ENCODE measurements at regions not wholly inside any gene's neighbourhood (a gene's known extent, or its start where the extent isn't known, plus 50 kb on each side); places are given as distances from the start of the nearest gene placed in this dataset.

DNA sequence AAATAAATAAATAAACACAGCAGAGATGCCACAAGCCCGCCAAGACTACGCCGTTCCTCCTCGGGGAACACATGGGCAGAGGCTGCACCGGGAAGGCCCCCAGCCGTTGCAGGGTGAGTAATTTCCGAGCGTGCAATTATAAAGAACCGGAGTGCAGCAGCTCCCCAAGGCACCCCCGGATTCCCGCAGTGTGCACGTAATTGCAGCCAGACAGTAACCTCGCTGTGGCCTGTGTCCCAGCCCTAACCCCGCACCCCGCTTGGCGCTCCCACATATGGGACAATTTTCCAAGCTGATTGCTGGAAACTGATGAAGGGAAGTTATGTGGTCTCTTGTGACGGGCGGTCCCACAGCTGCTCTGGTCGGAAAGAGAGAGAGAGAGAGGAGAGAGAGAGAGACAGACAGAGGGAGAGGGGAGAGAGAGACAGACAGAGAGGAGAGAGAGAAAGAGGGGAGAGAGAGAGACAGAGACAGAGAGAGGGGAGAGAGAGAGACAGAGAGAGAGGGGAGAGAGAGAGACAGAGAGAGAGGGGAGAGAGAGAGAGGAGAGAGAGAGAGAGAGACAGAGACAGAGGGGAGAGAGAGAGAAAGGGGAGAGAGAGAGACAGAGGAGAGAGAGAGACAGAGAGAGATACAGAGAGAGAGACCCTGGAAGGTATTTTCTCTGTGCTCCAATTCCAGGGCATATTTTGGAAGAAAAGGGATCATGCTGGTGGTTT lies 275.4 kb downstream of the SHOX start:
- Histone ChIP-seq H3K36me3 (ENCODE audit: insufficient read depth) (no peaks in the 10 kb centered on the region), H3F3A (replicated peaks; ENCODE audit: low read depth) (no peaks in the 10 kb centered on the region), H3K79me2 (replicated peaks; ENCODE audit: insufficient read depth) (no peaks in the 10 kb centered on the region), H3K4me2 (no peak overlapping the region), H2AFZ (no peak overlapping the region), H3K27me3 (ENCODE audit: insufficient read depth) (no peaks in the 10 kb centered on the region), H4K20me1 (replicated peaks; ENCODE audit: insufficient read depth) (no peaks in the 10 kb centered on the region), H3K27ac (ENCODE audit: low read depth) (no peak overlapping the region), H3K9me2 (ENCODE audit: insufficient read depth) (no peaks in the 10 kb centered on the region), H3K4me3 (no peak overlapping the region), H3K4me1 (ENCODE audit: insufficient read depth) (no peaks in the 10 kb centered on the region)
- DNase-seq (ENCODE audit: low spot score) (no peak), ATAC-seq (no peak)
- peaks cover 89% of the 10 kb centered on the region for H3K9me3 Mint-ChIP-seq
- H3K4me3 Mint-ChIP-seq = no peak overlapping the region
- H3K4me1 Mint-ChIP-seq = no peaks in the 10 kb centered on the region
- peaks cover 5% of the 10 kb centered on the region for H3K27me3 Mint-ChIP-seq (ENCODE audit: insufficient read depth, low read depth, poor library complexity)
- H3K27ac Mint-ChIP-seq = no peak overlapping the region
- TF ChIP-seq STAT1 (IDR thresholded peaks at IDR 0.05; ENCODE audit: unreplicated experiment) (no peak), JUNB (IDR thresholded peaks at IDR 0.05; ENCODE audit: unreplicated experiment) (no peak), POLR2AphosphoS5 (IDR thresholded peaks at IDR 0.05; ENCODE audit: low read depth) (no peak), EZH2phosphoT487 (IDR thresholded peaks at IDR 0.05; ENCODE audit: unreplicated experiment) (no peak), NANOG (IDR thresholded peaks at IDR 0.05; ENCODE audit: borderline replicate concordance) (no peak), CREB1 (CRISPR knock-in tag; IDR thresholded peaks at IDR 0.05; ENCODE audit: low read depth) (no peak), ZNF331 (CRISPR knock-in tag; IDR thresholded peaks at IDR 0.05; ENCODE audit: low read depth) (no peak), EZH2 (IDR thresholded peaks at IDR 0.05; ENCODE audit: low read depth, unreplicated experiment) (no peak), ZNF114 (CRISPR knock-in tag; IDR thresholded peaks at IDR 0.05) (no peak)
- TF ChIP-seq, protein P1, sequence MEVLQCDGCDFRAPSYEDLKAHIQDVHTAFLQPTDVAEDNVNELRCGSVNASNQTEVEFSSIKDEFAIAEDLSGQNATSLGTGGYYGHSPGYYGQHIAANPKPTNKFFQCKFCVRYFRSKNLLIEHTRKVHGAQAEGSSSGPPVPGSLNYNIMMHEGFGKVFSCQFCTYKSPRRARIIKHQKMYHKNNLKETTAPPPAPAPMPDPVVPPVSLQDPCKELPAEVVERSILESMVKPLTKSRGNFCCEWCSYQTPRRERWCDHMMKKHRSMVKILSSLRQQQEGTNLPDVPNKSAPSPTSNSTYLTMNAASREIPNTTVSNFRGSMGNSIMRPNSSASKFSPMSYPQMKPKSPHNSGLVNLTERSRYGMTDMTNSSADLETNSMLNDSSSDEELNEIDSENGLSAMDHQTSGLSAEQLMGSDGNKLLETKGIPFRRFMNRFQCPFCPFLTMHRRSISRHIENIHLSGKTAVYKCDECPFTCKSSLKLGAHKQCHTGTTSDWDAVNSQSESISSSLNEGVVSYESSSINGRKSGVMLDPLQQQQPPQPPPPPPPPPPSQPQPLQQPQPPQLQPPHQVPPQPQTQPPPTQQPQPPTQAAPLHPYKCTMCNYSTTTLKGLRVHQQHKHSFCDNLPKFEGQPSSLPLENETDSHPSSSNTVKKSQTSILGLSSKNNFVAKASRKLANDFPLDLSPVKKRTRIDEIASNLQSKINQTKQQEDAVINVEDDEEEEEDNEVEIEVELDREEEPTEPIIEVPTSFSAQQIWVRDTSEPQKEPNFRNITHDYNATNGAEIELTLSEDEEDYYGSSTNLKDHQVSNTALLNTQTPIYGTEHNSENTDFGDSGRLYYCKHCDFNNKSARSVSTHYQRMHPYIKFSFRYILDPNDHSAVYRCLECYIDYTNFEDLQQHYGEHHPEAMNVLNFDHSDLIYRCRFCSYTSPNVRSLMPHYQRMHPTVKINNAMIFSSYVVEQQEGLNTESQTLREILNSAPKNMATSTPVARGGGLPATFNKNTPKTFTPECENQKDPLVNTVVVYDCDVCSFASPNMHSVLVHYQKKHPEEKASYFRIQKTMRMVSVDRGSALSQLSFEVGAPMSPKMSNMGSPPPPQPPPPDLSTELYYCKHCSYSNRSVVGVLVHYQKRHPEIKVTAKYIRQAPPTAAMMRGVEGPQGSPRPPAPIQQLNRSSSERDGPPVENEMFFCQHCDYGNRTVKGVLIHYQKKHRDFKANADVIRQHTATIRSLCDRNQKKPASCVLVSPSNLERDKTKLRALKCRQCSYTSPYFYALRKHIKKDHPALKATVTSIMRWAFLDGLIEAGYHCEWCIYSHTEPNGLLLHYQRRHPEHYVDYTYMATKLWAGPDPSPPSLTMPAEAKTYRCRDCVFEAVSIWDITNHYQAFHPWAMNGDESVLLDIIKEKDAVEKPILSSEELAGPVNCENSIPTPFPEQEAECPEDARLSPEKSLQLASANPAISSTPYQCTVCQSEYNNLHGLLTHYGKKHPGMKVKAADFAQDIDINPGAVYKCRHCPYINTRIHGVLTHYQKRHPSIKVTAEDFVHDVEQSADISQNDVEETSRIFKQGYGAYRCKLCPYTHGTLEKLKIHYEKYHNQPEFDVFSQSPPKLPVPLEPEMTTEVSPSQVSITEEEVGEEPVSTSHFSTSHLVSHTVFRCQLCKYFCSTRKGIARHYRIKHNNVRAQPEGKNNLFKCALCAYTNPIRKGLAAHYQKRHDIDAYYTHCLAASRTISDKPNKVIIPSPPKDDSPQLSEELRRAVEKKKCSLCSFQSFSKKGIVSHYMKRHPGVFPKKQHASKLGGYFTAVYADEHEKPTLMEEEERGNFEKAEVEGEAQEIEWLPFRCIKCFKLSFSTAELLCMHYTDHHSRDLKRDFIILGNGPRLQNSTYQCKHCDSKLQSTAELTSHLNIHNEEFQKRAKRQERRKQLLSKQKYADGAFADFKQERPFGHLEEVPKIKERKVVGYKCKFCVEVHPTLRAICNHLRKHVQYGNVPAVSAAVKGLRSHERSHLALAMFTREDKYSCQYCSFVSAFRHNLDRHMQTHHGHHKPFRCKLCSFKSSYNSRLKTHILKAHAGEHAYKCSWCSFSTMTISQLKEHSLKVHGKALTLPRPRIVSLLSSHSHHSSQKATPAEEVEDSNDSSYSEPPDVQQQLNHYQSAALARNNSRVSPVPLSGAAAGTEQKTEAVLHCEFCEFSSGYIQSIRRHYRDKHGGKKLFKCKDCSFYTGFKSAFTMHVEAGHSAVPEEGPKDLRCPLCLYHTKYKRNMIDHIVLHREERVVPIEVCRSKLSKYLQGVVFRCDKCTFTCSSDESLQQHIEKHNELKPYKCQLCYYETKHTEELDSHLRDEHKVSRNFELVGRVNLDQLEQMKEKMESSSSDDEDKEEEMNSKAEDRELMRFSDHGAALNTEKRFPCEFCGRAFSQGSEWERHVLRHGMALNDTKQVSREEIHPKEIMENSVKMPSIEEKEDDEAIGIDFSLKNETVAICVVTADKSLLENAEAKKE (CRISPR knock-in tag; IDR thresholded peaks at IDR 0.05) = no peak
- TF ChIP-seq, protein P2, sequence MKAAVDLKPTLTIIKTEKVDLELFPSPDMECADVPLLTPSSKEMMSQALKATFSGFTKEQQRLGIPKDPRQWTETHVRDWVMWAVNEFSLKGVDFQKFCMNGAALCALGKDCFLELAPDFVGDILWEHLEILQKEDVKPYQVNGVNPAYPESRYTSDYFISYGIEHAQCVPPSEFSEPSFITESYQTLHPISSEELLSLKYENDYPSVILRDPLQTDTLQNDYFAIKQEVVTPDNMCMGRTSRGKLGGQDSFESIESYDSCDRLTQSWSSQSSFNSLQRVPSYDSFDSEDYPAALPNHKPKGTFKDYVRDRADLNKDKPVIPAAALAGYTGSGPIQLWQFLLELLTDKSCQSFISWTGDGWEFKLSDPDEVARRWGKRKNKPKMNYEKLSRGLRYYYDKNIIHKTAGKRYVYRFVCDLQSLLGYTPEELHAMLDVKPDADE (IDR thresholded peaks at IDR 0.05) = no peak
- TF ChIP-seq, protein P3, sequence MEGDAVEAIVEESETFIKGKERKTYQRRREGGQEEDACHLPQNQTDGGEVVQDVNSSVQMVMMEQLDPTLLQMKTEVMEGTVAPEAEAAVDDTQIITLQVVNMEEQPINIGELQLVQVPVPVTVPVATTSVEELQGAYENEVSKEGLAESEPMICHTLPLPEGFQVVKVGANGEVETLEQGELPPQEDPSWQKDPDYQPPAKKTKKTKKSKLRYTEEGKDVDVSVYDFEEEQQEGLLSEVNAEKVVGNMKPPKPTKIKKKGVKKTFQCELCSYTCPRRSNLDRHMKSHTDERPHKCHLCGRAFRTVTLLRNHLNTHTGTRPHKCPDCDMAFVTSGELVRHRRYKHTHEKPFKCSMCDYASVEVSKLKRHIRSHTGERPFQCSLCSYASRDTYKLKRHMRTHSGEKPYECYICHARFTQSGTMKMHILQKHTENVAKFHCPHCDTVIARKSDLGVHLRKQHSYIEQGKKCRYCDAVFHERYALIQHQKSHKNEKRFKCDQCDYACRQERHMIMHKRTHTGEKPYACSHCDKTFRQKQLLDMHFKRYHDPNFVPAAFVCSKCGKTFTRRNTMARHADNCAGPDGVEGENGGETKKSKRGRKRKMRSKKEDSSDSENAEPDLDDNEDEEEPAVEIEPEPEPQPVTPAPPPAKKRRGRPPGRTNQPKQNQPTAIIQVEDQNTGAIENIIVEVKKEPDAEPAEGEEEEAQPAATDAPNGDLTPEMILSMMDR (conservative IDR thresholded peaks at IDR 0.05; ENCODE audit: low read depth in 2 of 2) = no peak
- TF ChIP-seq, protein P4, sequence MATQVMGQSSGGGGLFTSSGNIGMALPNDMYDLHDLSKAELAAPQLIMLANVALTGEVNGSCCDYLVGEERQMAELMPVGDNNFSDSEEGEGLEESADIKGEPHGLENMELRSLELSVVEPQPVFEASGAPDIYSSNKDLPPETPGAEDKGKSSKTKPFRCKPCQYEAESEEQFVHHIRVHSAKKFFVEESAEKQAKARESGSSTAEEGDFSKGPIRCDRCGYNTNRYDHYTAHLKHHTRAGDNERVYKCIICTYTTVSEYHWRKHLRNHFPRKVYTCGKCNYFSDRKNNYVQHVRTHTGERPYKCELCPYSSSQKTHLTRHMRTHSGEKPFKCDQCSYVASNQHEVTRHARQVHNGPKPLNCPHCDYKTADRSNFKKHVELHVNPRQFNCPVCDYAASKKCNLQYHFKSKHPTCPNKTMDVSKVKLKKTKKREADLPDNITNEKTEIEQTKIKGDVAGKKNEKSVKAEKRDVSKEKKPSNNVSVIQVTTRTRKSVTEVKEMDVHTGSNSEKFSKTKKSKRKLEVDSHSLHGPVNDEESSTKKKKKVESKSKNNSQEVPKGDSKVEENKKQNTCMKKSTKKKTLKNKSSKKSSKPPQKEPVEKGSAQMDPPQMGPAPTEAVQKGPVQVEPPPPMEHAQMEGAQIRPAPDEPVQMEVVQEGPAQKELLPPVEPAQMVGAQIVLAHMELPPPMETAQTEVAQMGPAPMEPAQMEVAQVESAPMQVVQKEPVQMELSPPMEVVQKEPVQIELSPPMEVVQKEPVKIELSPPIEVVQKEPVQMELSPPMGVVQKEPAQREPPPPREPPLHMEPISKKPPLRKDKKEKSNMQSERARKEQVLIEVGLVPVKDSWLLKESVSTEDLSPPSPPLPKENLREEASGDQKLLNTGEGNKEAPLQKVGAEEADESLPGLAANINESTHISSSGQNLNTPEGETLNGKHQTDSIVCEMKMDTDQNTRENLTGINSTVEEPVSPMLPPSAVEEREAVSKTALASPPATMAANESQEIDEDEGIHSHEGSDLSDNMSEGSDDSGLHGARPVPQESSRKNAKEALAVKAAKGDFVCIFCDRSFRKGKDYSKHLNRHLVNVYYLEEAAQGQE (IDR thresholded peaks at IDR 0.05; ENCODE audit: unreplicated experiment) = no peak
- H3K36me3 Mint-ChIP-seq (ENCODE audit: low read depth) = peaks cover 26% of the 10 kb centered on the region; the same call in 2 of the 3 replicates

All from GM23338 (cell line).